ENCODE measurements at regions not wholly inside any gene's neighbourhood (a gene's known extent, or its start where the extent isn't known, plus 50 kb on each side); places are given as distances from the start of the nearest gene placed in this dataset.

DNA sequence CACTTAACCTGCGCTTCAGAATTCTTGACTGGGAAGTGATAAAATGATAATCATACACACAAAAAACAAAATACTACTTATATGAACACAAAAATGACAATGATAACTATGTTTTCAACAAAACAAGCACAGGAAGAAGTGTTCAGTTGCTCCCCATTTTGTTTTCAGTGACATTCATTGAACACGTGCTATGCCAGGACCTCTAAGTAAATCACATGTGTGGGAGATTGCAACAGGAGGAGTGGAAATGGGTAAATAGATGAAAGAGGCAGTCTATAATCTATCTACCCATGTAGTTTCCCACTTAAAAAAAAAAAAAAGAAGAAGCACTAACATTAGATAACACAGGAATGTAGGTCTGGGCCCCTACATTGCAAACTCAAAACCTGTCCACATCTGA is 183.5 kb upstream of the HNRNPA3 start:
- TF ChIP-seq, protein P1, sequence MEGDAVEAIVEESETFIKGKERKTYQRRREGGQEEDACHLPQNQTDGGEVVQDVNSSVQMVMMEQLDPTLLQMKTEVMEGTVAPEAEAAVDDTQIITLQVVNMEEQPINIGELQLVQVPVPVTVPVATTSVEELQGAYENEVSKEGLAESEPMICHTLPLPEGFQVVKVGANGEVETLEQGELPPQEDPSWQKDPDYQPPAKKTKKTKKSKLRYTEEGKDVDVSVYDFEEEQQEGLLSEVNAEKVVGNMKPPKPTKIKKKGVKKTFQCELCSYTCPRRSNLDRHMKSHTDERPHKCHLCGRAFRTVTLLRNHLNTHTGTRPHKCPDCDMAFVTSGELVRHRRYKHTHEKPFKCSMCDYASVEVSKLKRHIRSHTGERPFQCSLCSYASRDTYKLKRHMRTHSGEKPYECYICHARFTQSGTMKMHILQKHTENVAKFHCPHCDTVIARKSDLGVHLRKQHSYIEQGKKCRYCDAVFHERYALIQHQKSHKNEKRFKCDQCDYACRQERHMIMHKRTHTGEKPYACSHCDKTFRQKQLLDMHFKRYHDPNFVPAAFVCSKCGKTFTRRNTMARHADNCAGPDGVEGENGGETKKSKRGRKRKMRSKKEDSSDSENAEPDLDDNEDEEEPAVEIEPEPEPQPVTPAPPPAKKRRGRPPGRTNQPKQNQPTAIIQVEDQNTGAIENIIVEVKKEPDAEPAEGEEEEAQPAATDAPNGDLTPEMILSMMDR (conservative IDR thresholded peaks at IDR 0.05): no peak
- Mint-ChIP-seq H3K36me3 (ENCODE audit: low read depth) (no peaks in the 10 kb centered on the region), H3K27me3 (ENCODE audit: low read depth) (peaks cover 39% of the 10 kb centered on the region), H3K4me3 (no peak overlapping the region), H3K9me3 (peaks cover 3% of the 10 kb centered on the region), H3K4me1 (peaks cover 18% of the 10 kb centered on the region), H3K27ac (ENCODE audit: unreplicated experiment) (no peak overlapping the region)
- DNase-seq (ENCODE audit: low read depth, low spot score): no peak

DNA sequence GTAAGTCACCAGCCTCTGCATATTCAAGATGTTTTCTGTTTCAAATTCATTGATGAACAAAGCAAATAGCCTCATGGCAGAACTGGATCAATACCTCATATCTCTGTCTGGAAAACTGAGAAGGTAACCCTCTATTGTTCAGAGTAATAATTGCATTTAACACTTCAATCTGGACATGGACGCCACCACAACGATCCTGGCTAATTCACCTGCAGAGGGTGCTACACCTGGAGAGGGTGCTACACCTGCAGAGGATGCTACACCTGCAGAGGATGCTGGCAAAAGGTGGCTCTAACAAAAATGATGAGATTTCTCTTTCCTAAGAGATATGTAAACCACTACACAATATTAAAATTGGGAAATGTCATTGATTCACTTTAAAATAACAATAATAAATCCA is 183.1 kb upstream of the HNRNPA3 start:
- peaks cover 38% of the 10 kb centered on the region for H3K27me3 Mint-ChIP-seq (ENCODE audit: low read depth)
- H3K36me3 Mint-ChIP-seq (ENCODE audit: low read depth): no peaks in the 10 kb centered on the region
- H3K27ac Mint-ChIP-seq (ENCODE audit: unreplicated experiment): no peak overlapping the region
- TF ChIP-seq, protein P1 (conservative IDR thresholded peaks at IDR 0.05): no peak
- DNase-seq (ENCODE audit: low read depth, low spot score): no peak
- peaks cover 4% of the 10 kb centered on the region for H3K9me3 Mint-ChIP-seq
- H3K4me3 Mint-ChIP-seq: no peak overlapping the region
- H3K4me1 Mint-ChIP-seq: peaks cover 18% of the 10 kb centered on the region

DNA sequence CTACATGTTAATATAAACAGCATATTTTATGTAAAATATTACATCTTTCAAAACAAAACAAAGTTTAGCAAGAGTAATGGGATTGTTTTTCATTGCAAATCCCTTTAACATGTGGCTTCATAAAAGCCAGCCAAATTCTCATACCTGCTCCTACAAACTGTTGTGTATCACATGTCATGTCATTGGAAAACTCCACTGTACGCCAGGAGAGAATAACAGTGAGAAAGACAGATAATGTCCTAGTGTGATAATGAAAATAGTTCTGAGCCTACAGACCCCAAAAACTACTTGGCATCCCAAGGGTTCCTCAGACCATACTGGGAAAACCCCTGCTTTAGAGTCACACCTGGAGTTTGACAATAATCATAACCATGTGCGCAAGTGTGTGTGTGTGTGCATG is 182.7 kb upstream of the HNRNPA3 start:
- no peaks in the 10 kb centered on the region for H3K36me3 Mint-ChIP-seq (ENCODE audit: low read depth)
- peaks cover 4% of the 10 kb centered on the region for H3K9me3 Mint-ChIP-seq
- peaks cover 38% of the 10 kb centered on the region for H3K27me3 Mint-ChIP-seq (ENCODE audit: low read depth)
- no peak overlapping the region for H3K4me3 Mint-ChIP-seq
- H3K4me1 Mint-ChIP-seq: peaks cover 18% of the 10 kb centered on the region
- DNase-seq (ENCODE audit: low read depth, low spot score): no peak
- TF ChIP-seq, protein P1 (conservative IDR thresholded peaks at IDR 0.05): no peak
- no peak overlapping the region for H3K27ac Mint-ChIP-seq (ENCODE audit: unreplicated experiment)

DNA sequence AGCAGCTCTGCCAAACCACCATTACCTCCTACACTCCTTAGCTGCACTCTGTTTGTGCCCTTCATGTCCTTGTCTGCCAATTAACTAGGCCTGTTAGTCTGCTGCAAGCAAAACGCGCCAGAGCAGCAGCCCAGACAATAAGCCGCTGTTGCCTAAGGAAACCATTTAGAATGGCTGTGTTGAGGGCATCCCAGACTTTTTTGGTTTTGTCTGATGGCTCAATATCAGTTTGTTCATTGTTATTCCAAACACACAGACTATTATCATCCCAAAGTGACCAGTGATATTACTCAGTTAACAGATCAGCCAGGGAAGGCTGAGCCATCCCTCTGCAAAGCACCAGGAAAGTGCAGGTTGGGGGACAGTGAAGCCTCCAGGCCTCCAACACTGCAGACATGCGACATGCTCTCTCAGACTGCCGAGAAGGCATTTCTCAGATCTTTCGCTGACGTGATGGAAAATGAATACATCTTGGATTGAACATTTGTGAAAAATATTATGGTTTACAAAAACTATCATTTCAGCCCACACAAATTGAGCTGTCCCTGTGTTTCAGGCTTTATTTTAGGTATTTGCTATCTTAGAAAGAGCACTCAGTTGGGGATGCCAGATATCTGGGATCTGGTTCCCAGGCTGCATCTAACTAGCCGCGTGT is 182.0 kb upstream of the HNRNPA3 start:
- H3K27ac Mint-ChIP-seq (ENCODE audit: unreplicated experiment): peak overlapping the region; percentile 15
- DNase-seq (ENCODE audit: low read depth, low spot score): peak; percentile 4

DNA sequence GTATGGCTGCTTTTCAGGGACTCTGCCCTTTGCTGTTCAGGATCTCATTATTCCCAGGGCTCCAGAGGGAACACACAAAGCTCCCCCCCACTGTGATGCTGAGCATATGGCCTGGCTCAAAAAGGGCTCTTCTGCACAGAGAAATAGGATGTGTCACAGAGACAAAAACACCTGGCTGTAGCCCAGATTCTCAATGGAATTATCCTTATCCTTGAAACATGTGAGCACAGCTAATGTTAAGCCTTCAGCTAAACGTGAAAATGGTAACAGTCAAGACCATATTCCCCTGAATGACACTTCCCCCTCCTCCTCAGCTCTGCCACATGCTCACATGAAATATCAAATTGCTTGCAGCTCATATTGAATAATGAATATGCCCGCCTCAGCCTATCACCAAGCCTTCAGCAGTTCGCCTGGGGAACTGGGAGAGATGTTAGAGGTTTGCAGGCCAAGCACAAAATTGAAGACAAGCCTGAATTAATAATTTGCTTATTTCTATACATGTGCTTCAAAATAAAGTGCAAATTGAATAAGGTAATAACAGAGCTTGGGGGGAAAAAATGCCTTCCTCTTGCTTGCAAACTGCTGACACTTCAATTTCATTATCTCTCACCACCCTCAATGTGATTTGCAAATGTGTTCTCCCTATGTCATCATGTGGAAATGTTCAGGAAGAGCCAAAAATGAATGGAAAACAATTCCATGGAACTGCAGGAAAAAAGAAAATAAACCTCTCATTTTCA is 181.0 kb upstream of the HNRNPA3 start:
- Mint-ChIP-seq H3K9me3 (peaks cover 4% of the 10 kb centered on the region), H3K27ac (ENCODE audit: unreplicated experiment) (no peak overlapping the region), H3K4me3 (no peak overlapping the region), H3K4me1 (peaks cover 18% of the 10 kb centered on the region), H3K36me3 (ENCODE audit: low read depth) (no peaks in the 10 kb centered on the region), H3K27me3 (ENCODE audit: low read depth) (peaks cover 28% of the 10 kb centered on the region)
- no peak for DNase-seq (ENCODE audit: low read depth, low spot score)
- TF ChIP-seq, protein P1 (conservative IDR thresholded peaks at IDR 0.05): no peak

More for the DNA sequence above, 182.0 kb upstream of the HNRNPA3 start:
- Mint-ChIP-seq H3K4me3 (no peak overlapping the region), H3K36me3 (ENCODE audit: low read depth) (no peaks in the 10 kb centered on the region), H3K27me3 (ENCODE audit: low read depth) (peaks cover 33% of the 10 kb centered on the region), H3K4me1 (peaks cover 18% of the 10 kb centered on the region), H3K9me3 (peaks cover 4% of the 10 kb centered on the region)
- TF ChIP-seq, protein P1 (conservative IDR thresholded peaks at IDR 0.05): no peak

Measured in neural crest cell (in vitro differentiated cells).